VCaP (cell line): ENCODE measurements at regions not wholly inside any gene's neighbourhood (a gene's known extent, or its start where the extent isn't known, plus 50 kb on each side); places are given as distances from the start of the nearest gene placed in this dataset.

Experiments
- H3K27ac ChIP-seq: fragments of 450-650 bp; 2 replicates; pipeline ENCODE4 v1.5.1; 2017
- CTCF ChIP-seq: fragments of 450-650 bp; conservative IDR thresholded peaks from 2 replicates; pipeline ENCODE4 v1.5.1; 2017; ENCODE audit warnings: mild to moderate bottlenecking, moderate library complexity

DNA sequence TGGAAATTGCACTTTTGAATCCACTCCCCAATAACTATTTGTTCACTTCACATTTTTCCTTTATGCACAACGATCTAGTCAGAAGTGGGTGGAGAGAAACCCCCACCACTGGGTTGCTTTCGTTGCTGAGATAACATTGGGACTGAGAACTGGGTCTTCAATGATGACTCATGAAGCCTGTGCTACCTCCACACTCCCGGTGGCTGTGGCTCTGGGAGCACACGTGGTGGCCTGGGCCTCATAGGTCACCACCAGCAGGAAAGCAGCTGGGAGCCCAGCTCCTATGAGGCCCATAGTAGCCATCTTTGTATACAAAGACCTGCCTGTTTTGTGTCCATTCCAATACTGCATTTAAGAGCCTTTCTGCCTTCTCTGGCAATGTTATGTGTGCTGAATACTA is 178.0 kb upstream of the SASH1 start:
- no peak for TF ChIP-seq CTCF
- no peak overlapping the region for H3K27ac ChIP-seq

DNA sequence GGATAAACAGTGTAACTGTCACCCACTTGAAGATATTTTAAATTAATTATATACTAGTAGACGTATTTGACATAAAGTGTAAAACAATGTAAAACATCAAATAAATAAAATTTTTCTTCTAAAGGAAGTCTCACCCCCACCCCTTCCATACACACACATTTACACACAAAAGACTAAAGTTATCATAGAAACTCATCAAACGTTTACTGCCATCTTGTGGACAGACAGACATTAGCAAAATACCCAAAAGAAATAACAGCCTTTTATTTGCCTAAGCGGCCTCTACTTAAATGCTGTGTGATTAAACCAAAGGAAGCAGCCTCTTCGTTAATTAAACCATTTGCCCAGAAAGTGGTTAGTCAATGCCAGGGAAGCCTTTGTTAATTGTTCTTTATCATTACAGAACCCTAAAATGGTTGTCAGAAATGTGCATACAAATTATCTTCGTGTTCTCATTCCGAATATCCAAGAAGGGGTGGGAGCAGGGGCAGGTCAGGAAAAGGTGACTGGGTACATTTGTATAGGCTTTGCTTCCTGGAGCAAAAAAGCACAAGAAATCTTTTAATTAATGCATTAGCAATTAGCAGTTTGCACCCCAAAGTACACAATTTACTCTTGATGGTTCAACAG is 176.2 kb upstream of the SASH1 start:
- H3K27ac ChIP-seq, result no peak overlapping the region
- TF ChIP-seq CTCF, result peak; percentile 77

- no peak for TF ChIP-seq CTCF
- H3K27ac ChIP-seq, result no peak overlapping the region
Measured at GRCh38 chr6:148169706-148170105, 172.9 kb upstream of the SASH1 start.

- no peak for TF ChIP-seq CTCF
- H3K27ac ChIP-seq, result no peak overlapping the region
Measured at GRCh38 chr6:148170286-148170685, 172.4 kb upstream of the SASH1 start.

GRCh38 chr6:148173548-148173947 is 169.1 kb upstream of the SASH1 start:
- no peak for TF ChIP-seq CTCF
- H3K27ac ChIP-seq, result no peak overlapping the region

DNA sequence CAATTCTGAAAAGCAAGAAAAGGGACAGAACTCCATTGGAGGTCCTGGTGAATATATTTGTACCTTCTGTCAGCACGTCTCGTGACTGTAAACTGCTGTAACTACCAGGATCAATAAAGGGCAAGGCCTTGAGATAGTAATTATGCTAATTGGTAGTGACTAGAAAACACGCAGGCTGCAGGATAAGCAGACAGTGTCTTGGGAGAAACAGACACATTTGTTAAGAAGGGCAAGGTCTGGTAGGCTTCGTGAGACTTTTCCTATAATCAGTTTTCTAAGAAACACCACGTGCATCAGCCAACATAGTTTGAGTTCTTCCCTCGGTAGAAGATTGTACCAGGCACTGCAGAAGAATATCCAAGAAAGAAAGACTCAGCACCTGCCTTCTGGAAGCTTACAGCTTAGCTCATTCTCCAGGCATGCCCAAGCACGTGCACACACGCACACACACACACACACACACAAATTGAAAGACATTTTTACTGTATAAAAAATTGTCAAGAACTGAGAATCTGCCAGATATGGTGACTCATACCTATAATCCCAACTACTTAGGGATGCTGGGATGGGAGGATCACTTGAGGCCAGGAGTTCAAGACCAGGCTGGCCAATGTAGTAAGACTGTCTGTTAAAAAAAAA is 167.0 kb upstream of the SASH1 start:
- no peak overlapping the region for H3K27ac ChIP-seq

DNA sequence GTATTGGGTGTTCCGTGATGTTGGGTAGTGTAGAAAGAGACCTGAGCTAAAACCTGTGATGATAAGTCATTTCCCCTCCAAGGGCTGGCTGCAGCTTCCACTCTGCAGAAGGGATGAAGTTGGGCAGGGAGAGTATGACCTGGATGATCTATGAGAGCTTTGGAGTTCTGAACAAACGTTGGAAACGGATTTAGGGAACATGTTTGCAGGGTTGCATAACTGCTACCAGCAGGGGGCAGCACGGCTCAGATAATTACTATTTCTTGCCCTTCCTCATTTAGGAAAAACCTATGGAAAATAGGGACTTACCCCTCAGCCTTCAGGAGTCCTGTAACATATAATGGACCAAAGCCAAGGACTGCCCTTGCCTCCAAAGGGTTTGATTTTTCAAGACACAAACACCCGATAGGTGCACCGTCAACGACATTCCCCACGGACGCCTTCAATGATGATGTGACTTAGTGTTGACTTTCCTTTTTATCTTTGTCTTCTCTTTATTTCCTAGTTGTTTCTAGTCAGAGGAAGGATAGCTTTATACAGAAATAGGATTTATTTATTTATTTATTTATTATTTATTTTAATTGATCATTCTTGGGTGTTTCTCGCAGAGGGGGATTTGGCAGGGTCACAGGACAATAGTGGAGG is 164.9 kb upstream of the SASH1 start:
- H3K27ac ChIP-seq, result no peak overlapping the region
- peak; percentile 83 for TF ChIP-seq CTCF

More for the DNA sequence above, 167.0 kb upstream of the SASH1 start:
- no peak for TF ChIP-seq CTCF
